ENCODE measurements at regions not wholly inside any gene's neighbourhood (a gene's known extent, or its start where the extent isn't known, plus 50 kb on each side); places are given as distances from the start of the nearest gene placed in this dataset.
"Not testable (repeated sequence)": the region's sequence is repeated elsewhere in the genome, so short reads cannot be mapped to it uniquely, and the experiment has no call there.

DNA sequence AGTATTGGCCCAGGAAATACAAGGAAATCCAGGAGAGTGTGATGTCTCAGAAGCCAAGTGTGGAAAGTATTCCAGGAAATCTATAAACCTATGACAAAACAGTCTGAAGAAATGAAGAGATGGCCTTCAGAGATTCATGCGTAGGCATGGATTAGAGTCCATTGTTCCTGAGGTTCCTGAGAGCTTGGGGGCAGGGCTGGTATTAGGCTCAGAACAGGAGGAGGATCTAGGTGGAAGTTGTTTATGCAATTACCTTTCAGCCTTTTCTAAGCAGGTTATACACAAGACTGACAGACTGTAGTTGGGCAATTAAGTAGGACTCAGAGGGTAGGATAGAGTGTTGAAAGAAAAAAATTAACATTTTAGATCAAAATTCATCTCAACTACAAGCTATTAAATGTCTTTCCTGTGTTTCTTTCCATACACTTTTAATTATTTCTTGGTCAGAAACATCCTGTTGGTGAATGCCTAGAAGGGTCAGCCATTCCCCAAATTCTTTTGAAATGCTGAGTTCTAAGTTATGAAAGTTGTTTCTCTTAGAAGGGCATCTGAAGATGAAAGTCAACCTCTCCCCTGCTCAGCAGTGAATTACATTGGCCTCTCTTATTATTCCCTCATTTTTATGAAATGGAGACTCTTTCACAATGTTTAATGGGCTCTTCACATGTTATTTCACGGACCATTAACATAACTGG lies 201.2 kb upstream of the MYLIP start:
- no peak for DNase-seq (ENCODE audit: low spot score)

DNA sequence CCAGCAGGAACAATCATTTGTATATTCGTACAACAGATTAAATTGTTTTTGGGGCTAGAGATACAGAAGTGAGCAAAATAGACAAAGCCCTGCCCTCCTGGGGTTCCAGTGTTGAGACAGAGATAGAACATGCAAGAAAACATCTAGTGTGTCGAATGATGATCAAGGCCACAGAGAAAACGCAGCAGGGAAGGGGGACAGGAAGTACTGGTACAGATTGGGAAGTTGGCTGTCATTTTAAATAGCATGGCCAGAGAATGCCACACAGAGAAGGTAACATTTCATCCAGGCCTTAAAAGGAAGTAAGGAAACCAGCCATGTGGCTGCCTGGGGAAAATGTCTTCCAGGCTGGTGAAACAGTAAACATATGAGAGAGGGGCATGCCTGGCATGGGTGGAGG lies 202.6 kb upstream of the MYLIP start:
- DNase-seq (ENCODE audit: low spot score): no peak

DNA sequence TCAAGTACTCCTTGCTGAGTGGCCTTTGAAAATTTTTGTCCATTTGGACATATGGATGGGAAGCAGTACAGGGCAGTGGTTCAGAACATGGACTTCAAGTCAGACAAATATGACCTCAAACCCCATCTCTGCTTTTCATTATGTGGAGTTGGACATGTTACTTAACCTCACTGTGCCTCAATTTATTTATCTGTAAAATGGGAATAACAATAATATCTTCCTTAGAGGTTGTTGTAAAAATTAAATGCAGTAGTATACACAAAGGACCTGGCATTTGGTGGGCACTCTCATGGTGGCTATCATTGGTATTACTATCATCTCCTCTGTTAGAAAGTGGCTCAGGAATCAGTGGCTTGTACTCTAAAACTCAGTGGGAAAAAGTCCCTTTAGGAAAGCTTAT lies 204.0 kb upstream of the MYLIP start:
- DNase-seq (ENCODE audit: low spot score): no peak

DNA sequence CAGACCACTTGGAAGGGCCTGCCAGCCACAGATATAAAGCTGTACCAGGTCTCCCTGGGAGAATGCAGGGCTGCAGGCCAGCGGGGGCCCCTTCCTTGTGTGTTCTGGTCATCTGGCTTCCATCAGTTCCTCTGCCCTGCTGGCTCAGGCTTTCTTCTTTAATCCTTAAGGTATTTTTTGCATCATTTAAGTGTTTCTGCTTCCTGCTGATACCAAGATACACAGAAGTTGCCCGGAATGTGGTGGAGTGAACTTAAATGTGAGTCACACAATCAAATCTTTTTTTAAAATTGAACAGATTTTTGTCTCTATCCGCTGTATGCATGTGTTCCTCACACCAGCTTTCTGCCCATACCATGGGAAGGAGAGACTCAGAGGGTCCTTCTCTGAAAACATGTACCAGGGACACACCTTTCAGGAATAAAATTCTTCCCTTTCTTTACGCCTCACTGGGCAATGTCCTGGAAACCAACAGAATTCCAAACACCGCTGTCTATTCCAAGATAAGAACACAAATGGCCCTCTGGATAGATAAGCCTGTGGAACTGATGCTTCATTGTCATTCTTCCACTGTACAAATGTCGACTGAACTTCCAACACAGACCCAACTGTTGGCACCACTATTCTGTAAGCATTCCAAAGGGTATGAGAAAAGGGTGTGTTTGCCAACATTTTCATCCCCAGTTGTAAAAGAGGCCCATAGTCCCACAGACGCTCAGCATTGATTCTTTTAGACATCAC lies 206.2 kb upstream of the MYLIP start:
- DNase-seq (ENCODE audit: low spot score): no peak

DNA sequence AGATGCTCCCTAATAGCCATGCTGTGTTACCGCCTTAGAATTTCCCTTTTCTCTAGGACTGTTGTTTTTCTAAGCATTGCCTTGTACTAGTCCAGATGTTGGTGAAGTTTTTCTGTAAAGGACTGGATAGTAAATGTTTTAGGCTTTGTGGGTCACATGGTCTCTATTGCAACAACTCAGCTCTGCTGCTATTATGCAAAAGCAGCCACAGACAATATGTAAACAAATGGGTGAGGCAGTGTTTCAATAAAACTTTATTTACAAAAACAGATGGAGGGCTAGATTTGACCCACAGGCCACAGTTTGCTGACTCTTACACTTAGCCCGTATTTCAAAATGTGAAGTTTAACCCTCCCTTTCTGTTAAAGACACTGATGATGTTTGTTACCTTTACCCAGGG lies 207.6 kb upstream of the MYLIP start:
- no peak for DNase-seq (ENCODE audit: low spot score)

DNA sequence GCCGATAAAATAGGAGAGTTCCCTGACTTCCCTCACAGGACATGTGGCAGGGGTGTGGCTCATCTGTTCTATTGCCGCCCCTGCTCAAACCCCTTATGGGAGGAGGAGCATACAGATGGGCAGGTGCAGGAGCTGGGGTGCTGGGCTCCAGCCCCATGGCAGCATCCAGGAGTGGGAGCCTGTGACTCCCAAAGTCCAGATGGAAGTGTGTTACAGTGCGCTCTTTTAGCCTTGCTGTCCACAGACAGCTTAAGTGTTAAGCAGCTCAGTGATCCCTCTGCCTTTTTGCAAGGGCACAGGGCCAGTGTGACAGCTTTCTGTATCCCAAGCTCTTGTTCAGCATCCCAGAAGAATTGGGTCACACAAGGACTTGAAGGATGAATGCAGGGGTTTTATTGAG lies 212.3 kb upstream of the MYLIP start:
- no peak for DNase-seq (ENCODE audit: low spot score)

DNA sequence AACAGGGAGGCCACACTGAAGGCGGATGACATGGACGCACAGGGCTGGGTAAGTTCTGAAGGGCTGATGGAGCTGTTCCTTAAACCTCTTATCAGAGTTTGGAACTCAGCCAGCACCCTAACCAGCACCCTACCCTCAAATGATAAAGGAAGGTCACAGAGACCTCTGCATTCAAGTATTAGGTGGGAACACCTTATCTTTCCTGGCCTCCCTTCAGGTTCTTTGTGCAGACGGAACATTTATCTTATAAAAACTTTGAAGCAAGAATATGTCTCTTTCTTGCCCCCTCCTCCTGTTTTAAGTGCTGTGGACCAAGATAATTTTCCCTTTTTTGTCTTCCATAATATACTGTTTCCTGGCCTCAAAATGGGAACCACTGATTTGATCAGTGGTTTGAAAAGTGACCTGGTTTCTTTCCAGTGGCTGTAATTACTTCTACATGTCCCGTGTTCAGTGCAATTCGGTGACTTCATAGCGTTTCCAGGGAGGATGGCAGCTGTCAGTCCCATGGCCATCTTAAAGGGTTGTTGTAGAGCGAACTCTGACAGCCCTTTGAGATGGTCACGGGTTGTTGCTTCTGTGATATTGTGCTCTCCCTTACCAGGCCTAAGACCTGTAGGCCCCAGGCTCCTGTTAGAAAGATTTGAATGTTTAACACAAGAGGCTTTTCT lies 213.2 kb upstream of the MYLIP start:
- no peak for DNase-seq (ENCODE audit: low spot score)

DNA sequence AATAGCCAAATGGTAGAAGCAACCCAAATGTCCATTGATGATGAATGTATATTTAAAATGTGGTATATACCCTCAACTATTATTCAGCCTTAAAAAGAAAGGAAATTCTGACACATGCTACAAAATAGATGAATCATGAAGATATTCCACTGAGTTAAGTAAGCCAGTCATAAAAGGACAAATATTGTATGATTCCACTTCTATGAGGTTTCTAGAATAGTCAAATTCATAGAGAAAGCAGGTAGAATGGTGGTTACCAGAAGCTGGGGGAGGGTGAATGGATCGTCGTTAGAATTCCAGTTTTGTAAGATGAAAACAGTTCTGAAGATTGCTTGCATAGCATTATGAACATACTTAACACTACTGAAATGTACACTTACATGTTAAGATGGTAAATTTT lies 214.3 kb upstream of the MYLIP start:
- no peak for DNase-seq (ENCODE audit: low spot score)

DNA sequence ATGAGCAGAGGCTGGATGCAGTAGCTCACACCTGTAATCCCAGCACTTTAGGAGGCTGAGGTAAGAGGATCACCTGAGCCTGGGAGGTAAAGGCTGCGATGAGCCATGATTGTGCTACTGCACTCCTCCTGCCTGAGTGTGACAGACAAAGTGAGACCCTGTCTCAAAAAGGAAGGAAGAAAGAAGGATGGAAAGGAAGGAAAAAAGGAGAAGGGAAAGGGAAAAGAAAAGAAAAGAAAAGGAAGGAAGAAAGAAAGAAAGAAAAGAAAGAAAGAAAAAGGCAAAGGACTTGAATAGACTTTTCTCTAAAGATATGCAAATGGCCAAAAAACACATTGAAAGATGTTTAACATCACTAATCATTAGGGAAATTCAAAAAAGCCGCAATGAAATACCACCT lies 215.3 kb upstream of the MYLIP start:
- DNase-seq (ENCODE audit: low spot score): no peak

DNA sequence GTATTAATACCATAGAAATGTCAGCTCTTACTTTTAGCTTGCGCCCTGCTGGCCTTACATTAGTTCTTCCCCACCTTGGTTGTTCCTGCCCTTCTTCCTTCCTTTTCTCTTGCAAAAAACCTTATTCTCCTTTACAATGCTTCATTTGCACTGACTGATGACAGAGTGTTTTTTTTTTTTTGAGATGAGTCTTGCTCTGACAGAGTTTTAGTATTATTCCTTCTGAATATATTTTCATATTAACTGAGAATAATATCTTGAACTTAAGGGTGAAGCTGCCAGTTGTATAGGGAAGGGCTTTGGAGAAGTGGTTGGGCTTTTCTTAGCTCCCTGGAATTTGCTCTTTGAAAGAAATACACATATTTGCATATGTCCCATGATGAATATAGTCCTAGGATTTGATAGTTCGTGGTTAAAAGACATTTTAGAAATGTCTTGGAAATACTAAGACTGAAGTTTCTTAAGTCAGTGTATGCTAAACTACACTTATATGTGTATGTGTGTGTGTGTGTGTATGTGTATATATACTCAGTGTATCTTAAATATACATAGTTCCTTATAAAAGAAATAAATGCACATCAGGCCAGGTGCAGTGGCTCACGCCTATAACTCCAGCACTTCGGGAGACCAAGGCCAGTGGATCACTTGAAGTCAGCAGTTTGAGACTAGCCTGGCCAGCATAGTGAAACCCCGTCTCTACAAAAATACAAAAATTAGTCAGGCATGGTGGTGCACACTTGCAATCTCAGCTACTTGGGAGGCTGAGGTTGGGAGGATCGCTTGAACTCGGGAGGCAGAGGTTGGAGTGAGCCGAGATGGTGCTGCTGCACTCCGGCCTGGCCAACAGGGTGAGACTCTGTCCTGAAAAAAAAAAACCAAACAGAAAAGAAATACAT lies 216.1 kb upstream of the MYLIP start:
- no peak for DNase-seq (ENCODE audit: low spot score)

DNA sequence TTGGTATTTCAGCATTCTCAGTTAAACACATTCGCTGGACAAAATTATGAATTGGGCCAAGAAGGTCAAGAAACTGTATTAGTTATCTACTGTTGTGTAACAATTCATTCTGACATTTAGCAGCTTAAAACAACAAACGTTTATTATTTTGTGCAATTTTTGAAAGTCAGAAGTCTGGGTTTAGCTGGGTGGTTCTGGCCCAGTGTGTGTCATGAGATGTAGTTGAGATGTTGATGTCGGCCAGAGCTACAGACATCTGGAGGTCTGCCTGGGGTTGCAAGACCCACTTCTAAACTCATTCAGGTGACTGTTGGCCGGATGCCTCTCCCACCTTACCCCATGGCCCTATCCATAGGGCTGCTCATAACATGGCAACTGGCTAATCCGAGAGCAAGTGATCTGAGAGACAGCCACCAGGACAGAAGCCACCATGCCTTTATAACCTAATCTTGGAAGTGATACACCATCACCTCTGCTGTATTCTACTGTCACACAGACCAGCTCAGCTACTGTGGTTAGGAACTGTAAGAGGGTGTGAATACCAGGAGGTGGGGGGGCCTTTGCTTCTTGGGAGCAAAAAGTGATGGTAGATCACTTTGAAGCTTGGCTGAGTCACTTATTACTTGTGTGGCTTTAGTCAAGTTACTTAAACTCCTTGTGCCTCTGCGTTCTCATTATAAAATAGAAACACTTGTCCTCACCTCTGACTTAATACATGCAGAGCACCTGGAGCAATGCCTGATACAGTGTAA lies 217.0 kb upstream of the MYLIP start:
- no peak for DNase-seq (ENCODE audit: low spot score)

DNA sequence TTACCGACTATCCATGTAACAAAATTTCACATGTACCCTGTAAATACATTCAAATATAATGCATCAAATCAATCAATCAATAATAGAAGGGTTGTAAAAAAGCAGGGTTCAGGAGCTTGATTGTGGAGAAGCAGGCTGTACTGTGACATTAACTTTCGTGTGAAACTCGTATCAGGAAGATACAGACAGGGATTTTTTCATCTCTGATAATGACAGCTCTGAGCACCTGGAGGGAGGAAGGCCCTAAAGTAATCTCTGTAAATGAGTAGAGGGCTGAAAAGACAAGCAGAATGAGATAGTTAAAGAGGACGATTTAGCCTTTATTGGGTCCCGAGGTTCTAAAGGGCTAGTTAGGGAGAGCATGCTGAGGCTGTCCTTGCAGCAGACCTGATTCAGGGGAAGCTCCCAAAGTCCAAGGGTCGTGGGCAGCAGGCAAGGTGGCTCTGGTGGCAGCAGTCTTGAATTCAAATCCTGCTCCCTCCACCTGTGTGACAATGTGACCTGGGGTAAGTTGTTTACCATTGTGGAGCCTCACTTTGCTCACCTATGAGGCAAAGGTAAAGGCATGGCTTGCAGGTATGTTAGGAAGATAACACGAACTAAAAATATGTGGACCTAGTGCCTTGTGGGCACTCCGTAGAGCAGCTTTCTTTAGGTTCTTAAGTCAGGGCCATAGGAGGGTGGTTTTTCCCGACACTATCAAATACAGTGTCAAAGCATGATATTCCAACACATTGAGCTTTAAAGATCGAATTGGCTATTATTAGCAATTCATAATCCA lies 219.4 kb upstream of the MYLIP start:
- DNase-seq (ENCODE audit: low spot score): no peak

DNA sequence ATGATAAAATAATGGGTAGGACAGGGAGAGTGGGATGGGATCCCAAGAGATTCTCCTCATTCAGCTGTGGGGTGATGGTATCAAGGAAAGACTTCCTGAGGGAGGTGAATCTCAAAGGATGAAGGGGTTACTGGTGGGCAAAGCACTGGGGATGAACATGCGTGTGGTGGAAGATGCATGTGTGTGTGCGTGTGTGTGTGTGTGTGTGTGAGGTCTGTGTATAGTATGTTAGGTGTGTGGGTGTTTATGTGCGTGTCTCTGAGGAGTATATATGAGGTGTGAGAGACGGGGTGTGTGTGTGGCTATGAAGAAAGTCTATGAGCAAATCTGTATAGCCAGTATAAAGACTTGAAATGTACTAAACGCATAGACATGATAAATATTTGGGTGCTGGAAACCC lies 220.0 kb upstream of the MYLIP start:
- DNase-seq (ENCODE audit: low spot score): no peak

DNA sequence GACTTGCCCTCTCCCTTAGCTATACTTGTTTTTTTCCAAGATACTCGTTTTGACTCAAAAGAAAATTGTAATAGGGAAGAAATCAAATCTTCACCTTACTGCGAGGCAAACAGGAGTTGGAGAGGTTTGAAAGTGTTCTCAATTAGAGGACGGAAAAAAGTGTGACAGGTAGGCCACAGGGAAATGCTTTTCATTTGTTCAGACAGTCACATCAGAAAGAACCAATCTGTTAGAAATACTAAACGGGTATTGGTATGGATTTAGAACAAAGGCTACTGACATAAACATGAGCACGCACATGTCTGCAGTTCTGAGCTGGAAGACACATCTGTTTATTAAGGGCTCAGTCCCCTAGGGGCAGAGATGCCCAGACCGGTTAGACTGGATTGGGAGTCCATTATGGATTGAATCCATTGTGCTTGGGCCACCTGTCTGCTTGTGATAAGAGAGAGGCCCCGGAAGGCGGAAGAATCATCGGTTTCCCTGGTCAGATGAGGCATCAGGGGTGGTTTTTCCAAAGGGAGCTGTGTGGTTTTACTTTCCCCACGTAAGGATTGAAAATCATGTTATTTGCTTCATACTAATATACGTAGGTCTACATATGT lies 220.9 kb upstream of the MYLIP start:
- no peak for DNase-seq (ENCODE audit: low spot score)

DNA sequence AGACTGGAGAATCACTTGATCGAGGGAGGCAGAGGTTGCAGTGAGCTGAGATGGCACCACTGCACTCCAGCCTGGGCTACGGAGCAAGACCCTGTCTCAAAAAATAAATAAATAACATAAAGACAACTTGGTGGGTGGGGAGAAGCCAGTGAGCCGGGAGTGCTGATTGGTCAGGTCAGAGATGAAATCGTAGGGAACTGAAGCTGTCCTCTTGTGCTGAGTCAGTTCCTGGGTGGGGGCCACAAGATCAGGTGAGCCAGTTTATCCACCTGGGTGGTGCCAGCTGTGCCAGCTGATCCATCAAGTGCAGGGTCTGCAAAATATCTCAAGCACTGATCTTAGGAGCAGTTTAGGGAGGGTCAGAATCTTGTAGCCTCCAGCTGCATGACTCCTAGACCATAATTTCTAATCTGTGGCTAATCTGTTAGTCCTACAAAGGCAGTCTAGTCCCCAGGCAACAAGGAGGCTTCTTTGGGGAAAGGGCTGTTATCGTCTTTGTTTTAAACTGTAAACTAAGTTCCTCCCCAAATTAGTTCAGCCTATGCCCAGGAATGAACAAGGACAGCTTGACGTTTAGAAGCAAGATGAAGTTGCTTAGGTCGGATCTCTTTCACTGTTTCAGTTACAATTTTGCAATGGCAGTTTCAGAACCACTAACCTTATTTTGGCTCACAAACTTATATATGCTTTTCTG lies 221.5 kb upstream of the MYLIP start:
- not testable (repeated sequence) for DNase-seq (ENCODE audit: low spot score)

DNA sequence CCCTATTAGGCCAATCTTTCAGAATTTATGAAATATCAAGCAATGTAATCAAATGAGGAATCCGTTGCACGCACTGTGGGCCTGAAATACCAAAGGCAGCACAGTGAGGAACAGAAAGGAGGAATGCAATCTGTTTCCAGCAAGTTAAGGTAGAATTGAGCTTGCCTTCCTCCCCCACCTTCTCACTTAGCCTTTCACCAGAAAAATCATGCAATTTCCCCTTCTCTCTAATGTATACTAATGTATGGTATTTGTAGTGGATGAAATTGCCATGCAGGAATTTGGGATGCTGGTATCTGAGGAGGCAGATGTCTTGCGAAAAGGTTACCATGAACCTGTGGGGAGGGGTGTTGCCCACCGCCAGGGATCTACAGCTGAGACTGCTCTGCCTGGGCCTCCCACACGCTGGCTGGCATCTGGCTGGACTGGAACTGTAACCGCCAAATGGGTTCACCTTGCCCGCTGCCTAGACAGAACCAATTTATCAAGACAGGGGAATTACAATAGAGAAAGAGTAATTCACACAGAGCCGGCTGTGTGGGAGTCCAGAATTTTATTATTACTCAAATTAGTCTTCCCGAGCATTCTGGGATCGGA lies 222.4 kb upstream of the MYLIP start:
- no peak for DNase-seq (ENCODE audit: low spot score)

DNA sequence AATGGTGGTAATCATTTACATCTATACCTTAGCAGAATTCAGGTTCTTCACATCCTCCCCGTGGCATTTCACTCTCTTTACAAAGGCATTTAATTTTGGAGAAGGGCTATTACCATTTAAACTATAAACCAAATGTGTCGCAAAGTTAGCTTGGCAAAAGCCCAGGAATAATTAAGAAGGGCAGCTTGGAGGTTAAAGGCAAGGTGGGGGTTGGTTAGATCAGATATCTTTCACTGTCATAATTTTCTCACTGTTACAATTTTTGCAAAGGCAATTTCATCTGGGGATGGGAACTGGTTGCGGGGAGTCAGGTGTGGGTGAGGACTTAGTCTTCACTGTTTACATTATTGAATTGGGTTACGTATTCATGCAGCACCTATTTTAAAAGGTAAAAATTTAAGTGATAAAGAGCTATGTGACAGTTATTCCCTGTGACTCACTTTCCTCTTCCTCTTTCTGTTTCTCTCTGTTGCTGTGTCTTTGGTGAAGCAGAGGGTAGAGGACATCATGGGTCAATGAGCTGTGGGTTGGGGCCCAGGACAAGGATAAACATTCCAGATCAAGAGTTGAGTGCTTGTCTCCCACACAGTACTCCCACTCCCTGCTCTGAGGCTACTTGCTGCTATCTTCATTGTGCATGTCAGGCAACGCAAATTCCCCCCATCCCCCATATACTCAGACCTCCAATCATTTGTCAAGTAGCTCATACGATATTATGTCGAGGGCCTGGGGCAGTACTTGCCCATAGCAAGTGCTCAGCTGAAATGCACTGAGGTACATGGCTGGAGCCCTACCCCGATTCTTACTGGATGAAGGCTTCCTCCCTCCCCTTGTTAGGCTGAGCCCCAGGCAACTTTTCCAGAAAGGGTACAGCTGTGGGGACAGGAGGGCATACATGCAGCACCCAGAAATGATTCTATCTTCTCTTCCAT lies 223.1 kb upstream of the MYLIP start:
- DNase-seq (ENCODE audit: low spot score): no peak

Data from CD4-positive, alpha-beta T cell treated with Interleukin-15 for 4 hours (primary cell).